ENCODE measurements at regions not wholly inside any gene's neighbourhood (a gene's known extent, or its start where the extent isn't known, plus 50 kb on each side); places are given as distances from the start of the nearest gene placed in this dataset.

DNA sequence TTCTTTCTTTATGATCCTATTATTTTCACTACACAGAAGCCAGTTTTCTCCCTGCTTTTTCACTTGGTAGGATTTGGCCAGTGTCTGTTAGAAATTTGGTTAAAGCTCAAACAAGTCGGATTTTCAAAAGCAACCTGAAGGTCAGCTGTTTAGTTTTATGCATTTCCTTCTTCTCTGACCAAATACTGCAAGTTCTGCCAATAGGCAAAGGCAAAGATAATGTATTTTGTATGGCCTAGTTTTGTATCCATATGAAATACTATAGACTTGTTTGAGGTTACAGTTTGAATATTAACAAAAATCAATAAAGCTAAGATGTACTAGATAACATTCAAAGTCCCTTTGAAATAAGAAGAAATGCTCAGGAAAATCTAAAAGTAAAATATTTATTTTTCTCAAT is 439.4 kb downstream of the TRIML1 start:
- Histone ChIP-seq H3K27me3 (ENCODE audit: control insufficient read depth, insufficient read depth, low read length) (no peaks in the 10 kb centered on the region), H3K36me3 (ENCODE audit: control insufficient read depth, insufficient read depth, low read length) (no peaks in the 10 kb centered on the region), H3K27ac (ENCODE audit: low read length) (no peak overlapping the region), H3K9me3 (replicated peaks; ENCODE audit: control insufficient read depth, low read depth, low read length) (no peaks in the 10 kb centered on the region), H3K4me1 (ENCODE audit: control insufficient read depth, insufficient read depth, low read length) (no peaks in the 10 kb centered on the region), H3K4me3 (ENCODE audit: low read length) (no peak overlapping the region)
- no peak for DNase-seq
- WGBS (ENCODE audit: insufficient coverage): no CpG with 5 or more reads among the region's 1 CpG

DNA sequence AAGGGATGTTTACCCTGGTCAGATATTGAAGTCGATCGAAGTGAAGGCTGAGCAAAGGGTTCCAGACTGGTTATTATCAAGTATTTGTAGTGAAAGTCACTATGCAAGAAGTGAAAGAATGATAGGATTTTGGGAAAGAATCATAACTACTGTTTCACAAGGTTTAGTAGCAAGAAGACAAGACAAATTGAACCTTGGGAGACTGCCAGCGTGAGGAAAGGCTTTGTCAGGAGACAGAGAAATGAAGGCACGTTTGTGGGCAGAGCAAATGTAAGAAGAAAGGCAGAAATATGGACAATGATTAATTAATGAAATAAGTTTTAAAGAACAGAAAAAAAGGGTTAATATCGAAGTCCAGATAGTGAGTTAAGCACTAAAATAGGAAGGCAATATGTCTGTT is 456.8 kb downstream of the TRIML1 start:
- Histone ChIP-seq H3K9me3 (replicated peaks; ENCODE audit: control insufficient read depth, low read depth, low read length) (no peaks in the 10 kb centered on the region), H3K4me3 (ENCODE audit: low read length) (no peak overlapping the region), H3K36me3 (ENCODE audit: control insufficient read depth, insufficient read depth, low read length) (no peaks in the 10 kb centered on the region), H3K27ac (ENCODE audit: low read length) (no peak overlapping the region), H3K27me3 (ENCODE audit: control insufficient read depth, insufficient read depth, low read length) (peaks cover 3% of the 10 kb centered on the region), H3K4me1 (ENCODE audit: control insufficient read depth, insufficient read depth, low read length) (no peaks in the 10 kb centered on the region)
- peak; percentile 2 for DNase-seq
- WGBS (ENCODE audit: insufficient coverage): 47% methylated on average over 5 of the region's 5 CpGs

DNA sequence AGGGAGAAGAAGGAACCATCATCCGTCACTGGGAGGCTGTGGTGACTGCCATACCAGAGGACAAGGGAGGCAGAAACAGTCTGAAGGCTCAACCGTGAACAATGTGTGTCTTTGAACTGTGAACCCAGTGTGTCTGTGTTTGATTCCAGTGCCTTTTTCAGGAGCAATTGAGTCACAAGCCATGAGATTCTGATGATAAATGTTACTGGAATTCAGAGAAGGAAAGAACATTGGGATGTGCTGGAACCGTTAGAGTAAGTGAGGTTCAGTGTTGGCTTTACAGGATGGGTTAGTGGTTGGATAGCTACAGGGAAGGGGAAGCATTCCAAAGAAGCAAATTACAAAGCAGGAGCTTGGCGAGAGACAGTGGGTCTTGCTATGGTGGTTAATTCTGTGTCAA is 464.4 kb downstream of the TRIML1 start:
- no peaks in the 10 kb centered on the region for H3K9me3 ChIP-seq (replicated peaks; ENCODE audit: control insufficient read depth, low read depth, low read length)
- no peaks in the 10 kb centered on the region for H3K4me1 ChIP-seq (ENCODE audit: control insufficient read depth, insufficient read depth, low read length)
- WGBS (ENCODE audit: insufficient coverage): 69% methylated on average over 4 of the region's 4 CpGs
- no peak for DNase-seq
- H3K27me3 ChIP-seq (ENCODE audit: control insufficient read depth, insufficient read depth, low read length): no peaks in the 10 kb centered on the region
- H3K36me3 ChIP-seq (ENCODE audit: control insufficient read depth, insufficient read depth, low read length): no peaks in the 10 kb centered on the region
- H3K4me3 ChIP-seq (ENCODE audit: low read length): no peak overlapping the region
- H3K27ac ChIP-seq (ENCODE audit: low read length): no peak overlapping the region

DNA sequence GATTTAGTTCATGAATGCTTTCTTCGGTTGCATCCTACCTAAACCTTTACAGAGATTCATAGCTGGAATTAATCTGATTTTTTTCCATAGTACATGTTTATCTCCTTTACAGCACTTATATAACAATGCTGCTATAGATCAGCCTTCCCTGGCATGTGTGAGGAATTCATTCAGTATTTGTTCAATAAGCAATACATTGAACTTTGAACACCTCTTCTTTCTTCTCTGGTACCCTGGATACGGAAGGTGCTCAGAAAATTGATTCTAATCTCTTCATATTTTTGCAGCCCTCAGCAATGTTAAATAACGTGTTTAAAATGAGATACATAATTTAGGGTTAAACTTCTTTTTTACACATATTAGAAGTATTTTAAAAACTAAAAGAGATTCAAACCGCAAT is 467.4 kb downstream of the TRIML1 start:
- no peak for DNase-seq
- Histone ChIP-seq H3K36me3 (ENCODE audit: control insufficient read depth, insufficient read depth, low read length) (no peaks in the 10 kb centered on the region), H3K27me3 (ENCODE audit: control insufficient read depth, insufficient read depth, low read length) (no peaks in the 10 kb centered on the region), H3K4me1 (ENCODE audit: control insufficient read depth, insufficient read depth, low read length) (no peaks in the 10 kb centered on the region), H3K4me3 (ENCODE audit: low read length) (no peak overlapping the region), H3K9me3 (replicated peaks; ENCODE audit: control insufficient read depth, low read depth, low read length) (no peaks in the 10 kb centered on the region), H3K27ac (ENCODE audit: low read length) (no peak overlapping the region)
- WGBS (ENCODE audit: insufficient coverage): no CpG with 5 or more reads among the region's 4 CpGs

DNA sequence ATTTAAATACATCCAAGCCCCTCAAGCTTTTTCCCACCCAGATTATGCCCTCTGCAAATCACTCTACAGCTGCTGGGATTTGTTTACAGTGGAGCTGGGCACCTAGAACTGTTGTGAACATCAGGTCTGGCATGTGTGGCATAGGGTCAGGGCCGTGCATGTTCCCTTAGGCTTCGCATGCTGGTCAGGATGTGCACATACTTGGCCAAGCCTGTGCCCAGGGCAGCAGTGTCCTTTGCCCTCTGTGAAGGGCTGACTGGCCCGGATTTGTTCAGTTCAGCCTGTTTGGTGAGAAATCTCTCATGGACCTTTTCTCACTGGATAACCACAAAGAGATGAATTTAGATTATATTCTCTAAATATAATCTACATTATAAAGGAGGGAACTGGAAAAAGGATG is 471.9 kb downstream of the TRIML1 start:
- Histone ChIP-seq H3K4me1 (ENCODE audit: control insufficient read depth, insufficient read depth, low read length) (no peaks in the 10 kb centered on the region), H3K27ac (ENCODE audit: low read length) (no peak overlapping the region), H3K4me3 (ENCODE audit: low read length) (no peak overlapping the region), H3K9me3 (replicated peaks; ENCODE audit: control insufficient read depth, low read depth, low read length) (no peaks in the 10 kb centered on the region), H3K36me3 (ENCODE audit: control insufficient read depth, insufficient read depth, low read length) (no peaks in the 10 kb centered on the region), H3K27me3 (ENCODE audit: control insufficient read depth, insufficient read depth, low read length) (no peaks in the 10 kb centered on the region)
- no peak for DNase-seq
- 85% methylated on average over 2 of the region's 3 CpGs for WGBS (ENCODE audit: insufficient coverage)

DNA sequence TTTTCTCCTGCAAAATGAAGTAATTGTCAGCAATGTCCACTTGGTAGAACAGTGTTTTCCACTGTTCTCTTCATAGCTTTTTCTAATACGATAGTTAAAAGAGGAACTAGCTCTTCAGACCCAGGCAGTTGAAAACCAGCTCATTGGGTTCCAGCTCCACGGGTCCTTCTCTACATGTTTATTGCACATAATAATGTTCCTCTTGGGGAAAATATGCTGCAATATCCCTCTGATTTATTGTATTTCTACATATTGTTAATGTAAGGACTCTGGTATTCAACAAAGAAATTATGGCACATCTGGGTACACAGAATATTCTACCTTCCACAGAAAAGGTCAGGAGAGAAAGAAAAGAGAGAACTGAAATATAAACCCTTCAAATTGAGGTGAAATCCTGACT is 473.4 kb downstream of the TRIML1 start:
- H3K36me3 ChIP-seq (ENCODE audit: control insufficient read depth, insufficient read depth, low read length): no peaks in the 10 kb centered on the region
- WGBS (ENCODE audit: insufficient coverage): no CpG with 5 or more reads among the region's 2 CpGs
- no peaks in the 10 kb centered on the region for H3K9me3 ChIP-seq (replicated peaks; ENCODE audit: control insufficient read depth, low read depth, low read length)
- H3K4me1 ChIP-seq (ENCODE audit: control insufficient read depth, insufficient read depth, low read length): no peaks in the 10 kb centered on the region
- H3K27ac ChIP-seq (ENCODE audit: low read length): no peak overlapping the region
- no peaks in the 10 kb centered on the region for H3K27me3 ChIP-seq (ENCODE audit: control insufficient read depth, insufficient read depth, low read length)
- H3K4me3 ChIP-seq (ENCODE audit: low read length): no peak overlapping the region
- no peak for DNase-seq

DNA sequence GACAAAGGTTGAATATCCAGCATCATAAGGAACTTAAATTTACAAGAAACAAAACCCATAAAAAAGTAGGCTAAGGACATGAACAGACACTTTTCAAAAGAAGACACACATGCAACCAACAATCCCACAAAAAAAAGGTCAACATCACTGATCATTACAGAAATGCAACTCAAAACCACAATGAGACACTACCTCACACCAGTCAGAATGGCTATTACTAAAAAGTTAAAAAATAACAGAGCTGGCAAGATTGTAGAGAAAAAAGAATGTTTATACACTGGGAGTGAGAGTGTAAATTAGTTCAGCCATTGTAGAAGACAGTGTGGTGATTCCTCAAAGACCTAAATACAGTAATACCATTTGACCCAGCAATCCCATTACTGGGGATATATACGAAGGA is 474.7 kb downstream of the TRIML1 start:
- no peaks in the 10 kb centered on the region for H3K36me3 ChIP-seq (ENCODE audit: control insufficient read depth, insufficient read depth, low read length)
- WGBS (ENCODE audit: insufficient coverage): no CpG with 5 or more reads among the region's 1 CpG
- H3K27me3 ChIP-seq (ENCODE audit: control insufficient read depth, insufficient read depth, low read length): no peaks in the 10 kb centered on the region
- H3K27ac ChIP-seq (ENCODE audit: low read length): no peak overlapping the region
- DNase-seq: no peak
- H3K4me3 ChIP-seq (ENCODE audit: low read length): no peak overlapping the region
- H3K4me1 ChIP-seq (ENCODE audit: control insufficient read depth, insufficient read depth, low read length): no peaks in the 10 kb centered on the region
- no peaks in the 10 kb centered on the region for H3K9me3 ChIP-seq (replicated peaks; ENCODE audit: control insufficient read depth, low read depth, low read length)

DNA sequence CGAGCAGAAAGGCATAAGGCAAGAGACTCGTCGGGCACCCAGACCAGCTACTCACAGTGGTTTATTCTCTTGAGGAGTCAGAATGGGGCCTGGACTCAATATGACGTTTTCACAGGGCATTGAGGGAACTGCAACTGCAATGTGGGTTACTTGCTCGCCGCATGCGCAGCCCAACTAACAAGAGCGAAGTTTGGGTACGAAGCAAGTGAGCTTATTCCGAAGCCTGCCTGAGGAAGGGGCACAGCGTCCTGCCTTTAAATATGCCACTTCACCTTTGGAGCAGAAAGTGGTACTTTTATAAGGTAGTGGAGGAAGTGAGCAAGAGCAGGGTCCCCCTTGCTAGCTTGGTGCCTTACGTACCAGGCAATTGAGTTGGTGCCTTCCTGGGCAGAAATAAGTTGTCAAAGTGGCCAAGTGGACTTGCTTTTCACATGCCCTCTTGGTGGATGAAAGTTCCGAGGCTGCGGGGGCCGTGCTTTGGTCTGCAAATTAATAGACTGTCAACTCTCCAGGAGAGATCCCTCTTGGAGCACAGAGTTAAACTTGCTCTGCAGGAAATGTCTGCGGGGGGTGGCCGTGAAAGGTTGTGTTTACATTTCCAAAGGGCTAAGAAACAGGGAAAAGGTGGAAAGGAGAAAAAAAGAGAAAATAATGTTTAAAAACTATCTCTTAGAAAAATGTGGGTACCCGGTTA is 480.4 kb downstream of the TRIML1 start:
- Histone ChIP-seq H3K4me1 (ENCODE audit: control insufficient read depth, insufficient read depth, low read length) (no peaks in the 10 kb centered on the region), H3K9me3 (replicated peaks; ENCODE audit: control insufficient read depth, low read depth, low read length) (no peaks in the 10 kb centered on the region), H3K27ac (ENCODE audit: low read length) (no peak overlapping the region), H3K27me3 (ENCODE audit: control insufficient read depth, insufficient read depth, low read length) (no peaks in the 10 kb centered on the region), H3K4me3 (ENCODE audit: low read length) (no peak overlapping the region), H3K36me3 (ENCODE audit: control insufficient read depth, insufficient read depth, low read length) (no peaks in the 10 kb centered on the region)
- no peak for DNase-seq
- WGBS (ENCODE audit: insufficient coverage): 77% methylated on average over 15 of the region's 18 CpGs

DNA sequence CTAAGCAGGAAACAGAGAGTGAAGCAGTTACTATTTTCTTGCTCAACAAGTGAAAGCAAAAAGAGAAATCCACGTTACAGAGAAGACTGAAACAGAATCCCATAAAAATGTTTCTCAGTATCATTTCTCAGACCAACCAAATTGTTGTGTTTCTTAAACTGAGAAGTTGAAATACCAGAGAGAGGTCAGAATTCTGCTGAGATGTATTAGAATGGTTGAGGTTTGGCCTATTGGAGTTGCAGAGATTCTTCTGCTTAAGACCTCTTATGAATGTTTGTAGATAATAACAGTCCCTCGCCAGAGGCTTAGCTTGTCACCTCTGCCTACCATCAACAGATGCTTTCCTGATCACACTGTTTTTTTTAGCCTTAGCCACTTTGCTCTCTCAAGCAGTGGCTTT is 481.4 kb downstream of the TRIML1 start:
- WGBS (ENCODE audit: insufficient coverage): no CpG with 5 or more reads among the region's 2 CpGs
- no peak for DNase-seq
- no peaks in the 10 kb centered on the region for H3K4me1 ChIP-seq (ENCODE audit: control insufficient read depth, insufficient read depth, low read length)
- H3K4me3 ChIP-seq (ENCODE audit: low read length): no peak overlapping the region
- no peaks in the 10 kb centered on the region for H3K27me3 ChIP-seq (ENCODE audit: control insufficient read depth, insufficient read depth, low read length)
- no peaks in the 10 kb centered on the region for H3K9me3 ChIP-seq (replicated peaks; ENCODE audit: control insufficient read depth, low read depth, low read length)
- H3K27ac ChIP-seq (ENCODE audit: low read length): no peak overlapping the region
- H3K36me3 ChIP-seq (ENCODE audit: control insufficient read depth, insufficient read depth, low read length): no peaks in the 10 kb centered on the region

DNA sequence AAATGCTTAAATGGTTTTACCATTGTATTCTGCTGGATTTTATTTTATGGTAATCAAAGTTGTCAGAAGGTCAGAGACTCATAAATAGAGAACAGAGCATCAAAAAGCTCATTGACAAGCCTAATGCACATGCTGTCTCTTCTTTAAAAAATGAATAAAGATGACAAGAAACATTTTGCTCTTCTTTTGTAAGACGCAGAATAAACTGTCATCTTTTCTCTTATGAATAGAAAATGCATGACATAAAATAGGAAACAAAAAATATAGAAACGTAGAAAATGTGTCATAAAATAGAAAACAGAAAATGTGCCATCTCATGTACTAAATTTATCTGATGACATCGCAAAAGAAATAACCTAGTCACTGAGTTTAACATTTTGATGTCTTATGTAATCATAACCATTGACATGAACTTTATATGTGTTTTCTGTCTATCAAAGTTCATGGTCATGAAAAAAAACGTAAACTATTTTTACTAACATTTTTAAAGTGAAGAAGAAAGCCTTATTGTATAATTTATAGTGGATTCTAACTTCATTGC is 484.1 kb downstream of the TRIML1 start:
- no peaks in the 10 kb centered on the region for H3K36me3 ChIP-seq (ENCODE audit: control insufficient read depth, insufficient read depth, low read length)
- H3K4me1 ChIP-seq (ENCODE audit: control insufficient read depth, insufficient read depth, low read length): no peaks in the 10 kb centered on the region
- no peaks in the 10 kb centered on the region for H3K27me3 ChIP-seq (ENCODE audit: control insufficient read depth, insufficient read depth, low read length)
- H3K27ac ChIP-seq (ENCODE audit: low read length): no peak overlapping the region
- no peaks in the 10 kb centered on the region for H3K9me3 ChIP-seq (replicated peaks; ENCODE audit: control insufficient read depth, low read depth, low read length)
- DNase-seq: no peak
- WGBS (ENCODE audit: insufficient coverage): no CpG with 5 or more reads among the region's 4 CpGs
- H3K4me3 ChIP-seq (ENCODE audit: low read length): no peak overlapping the region

DNA sequence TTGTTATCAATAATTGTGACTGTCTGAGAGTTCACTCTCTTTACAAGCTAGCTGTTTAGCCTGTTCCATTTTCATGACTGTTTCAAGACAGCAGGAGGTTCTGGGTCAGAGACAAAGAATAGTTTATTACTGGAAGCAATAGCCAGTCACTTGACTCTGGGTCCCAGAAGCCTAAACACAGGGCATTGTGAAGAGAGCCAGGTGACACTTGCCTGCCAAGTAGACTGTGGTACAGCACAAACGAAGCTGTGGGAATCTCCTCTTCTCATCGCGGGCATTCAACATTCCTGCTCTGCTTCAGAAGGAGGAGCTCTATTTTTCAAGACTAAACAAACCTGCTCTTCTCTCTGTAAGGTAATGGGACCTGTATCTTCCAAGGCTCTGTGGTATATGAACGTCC is 485.1 kb downstream of the TRIML1 start:
- H3K9me3 ChIP-seq (replicated peaks; ENCODE audit: control insufficient read depth, low read depth, low read length): no peaks in the 10 kb centered on the region
- no CpG with 5 or more reads among the region's 4 CpGs for WGBS (ENCODE audit: insufficient coverage)
- no peak overlapping the region for H3K4me3 ChIP-seq (ENCODE audit: low read length)
- DNase-seq: no peak
- no peaks in the 10 kb centered on the region for H3K4me1 ChIP-seq (ENCODE audit: control insufficient read depth, insufficient read depth, low read length)
- H3K27me3 ChIP-seq (ENCODE audit: control insufficient read depth, insufficient read depth, low read length): no peaks in the 10 kb centered on the region
- H3K27ac ChIP-seq (ENCODE audit: low read length): no peak overlapping the region
- H3K36me3 ChIP-seq (ENCODE audit: control insufficient read depth, insufficient read depth, low read length): no peaks in the 10 kb centered on the region
